ENCODE measurements at regions not wholly inside any gene's neighbourhood (a gene's known extent, or its start where the extent isn't known, plus 50 kb on each side); places are given as distances from the start of the nearest gene placed in this dataset.

DNA sequence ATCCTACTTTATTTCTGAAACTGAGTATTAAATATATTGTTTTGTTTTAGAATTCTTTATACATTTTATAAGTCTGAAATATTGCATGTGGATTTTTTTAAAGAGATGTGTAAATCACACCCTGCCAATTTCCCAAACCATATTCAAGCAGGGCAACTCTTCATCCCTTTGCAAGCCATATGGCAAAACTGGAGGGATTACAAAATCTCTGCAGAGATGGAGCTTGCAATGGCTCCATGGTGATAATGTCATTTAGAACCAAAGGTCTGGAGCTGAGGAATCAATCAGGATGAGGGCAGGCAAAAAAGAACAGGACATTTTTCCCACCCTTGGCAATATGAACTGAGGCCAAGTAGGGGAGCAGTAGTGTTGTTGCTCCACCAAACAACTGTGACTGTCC is 173.4 kb downstream of the BMP4 start:
- DNase-seq (ENCODE audit: low read depth), result no peak
- no peak overlapping the region for H3K4me3 ChIP-seq (ENCODE audit: low read depth, low read length)
- TF ChIP-seq, protein P1, sequence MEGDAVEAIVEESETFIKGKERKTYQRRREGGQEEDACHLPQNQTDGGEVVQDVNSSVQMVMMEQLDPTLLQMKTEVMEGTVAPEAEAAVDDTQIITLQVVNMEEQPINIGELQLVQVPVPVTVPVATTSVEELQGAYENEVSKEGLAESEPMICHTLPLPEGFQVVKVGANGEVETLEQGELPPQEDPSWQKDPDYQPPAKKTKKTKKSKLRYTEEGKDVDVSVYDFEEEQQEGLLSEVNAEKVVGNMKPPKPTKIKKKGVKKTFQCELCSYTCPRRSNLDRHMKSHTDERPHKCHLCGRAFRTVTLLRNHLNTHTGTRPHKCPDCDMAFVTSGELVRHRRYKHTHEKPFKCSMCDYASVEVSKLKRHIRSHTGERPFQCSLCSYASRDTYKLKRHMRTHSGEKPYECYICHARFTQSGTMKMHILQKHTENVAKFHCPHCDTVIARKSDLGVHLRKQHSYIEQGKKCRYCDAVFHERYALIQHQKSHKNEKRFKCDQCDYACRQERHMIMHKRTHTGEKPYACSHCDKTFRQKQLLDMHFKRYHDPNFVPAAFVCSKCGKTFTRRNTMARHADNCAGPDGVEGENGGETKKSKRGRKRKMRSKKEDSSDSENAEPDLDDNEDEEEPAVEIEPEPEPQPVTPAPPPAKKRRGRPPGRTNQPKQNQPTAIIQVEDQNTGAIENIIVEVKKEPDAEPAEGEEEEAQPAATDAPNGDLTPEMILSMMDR (conservative IDR thresholded peaks at IDR 0.05; ENCODE audit: low read depth, low read length), result no peak

- no peak for DNase-seq (ENCODE audit: low read depth)
- H3K4me3 ChIP-seq (ENCODE audit: low read depth, low read length), result no peak overlapping the region
- TF ChIP-seq, protein P1 (conservative IDR thresholded peaks at IDR 0.05; ENCODE audit: low read depth, low read length), result no peak
These were observed 176.5 kb downstream of the BMP4 start for GRCh38 chr14:53780051-53780555.

GRCh38 chr14:53779301-53779700 is 177.3 kb downstream of the BMP4 start:
- H3K4me3 ChIP-seq (ENCODE audit: low read depth, low read length), result no peak overlapping the region
- DNase-seq (ENCODE audit: low read depth), result no peak
- TF ChIP-seq, protein P1 (conservative IDR thresholded peaks at IDR 0.05; ENCODE audit: low read depth, low read length), result no peak

GRCh38 chr14:53778263-53778662 is 178.4 kb downstream of the BMP4 start:
- H3K4me3 ChIP-seq (ENCODE audit: low read depth, low read length), result no peak overlapping the region
- DNase-seq (ENCODE audit: low read depth), result no peak
- TF ChIP-seq, protein P1 (conservative IDR thresholded peaks at IDR 0.05; ENCODE audit: low read depth, low read length), result no peak

DNA sequence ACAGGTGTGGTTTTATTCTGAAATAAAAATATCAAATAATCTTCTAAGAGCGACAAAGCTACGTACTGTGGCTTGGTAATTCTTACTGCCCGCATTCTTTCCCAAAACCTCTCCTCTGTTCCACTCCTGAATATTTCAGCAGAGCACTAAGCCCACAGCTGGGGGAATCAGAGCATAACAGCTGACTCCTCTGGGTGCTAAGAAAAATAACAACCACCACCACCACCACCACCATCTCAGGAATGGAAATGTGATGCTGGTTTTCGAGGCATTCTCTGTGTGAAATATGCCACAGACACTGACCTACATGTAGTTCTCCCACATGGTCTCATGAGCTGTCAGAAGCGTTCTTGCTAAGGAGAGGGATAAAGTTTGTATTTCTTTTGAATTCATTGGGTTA is 183.7 kb downstream of the BMP4 start:
- no peak overlapping the region for H3K4me3 ChIP-seq (ENCODE audit: low read depth, low read length)
- TF ChIP-seq, protein P1 (conservative IDR thresholded peaks at IDR 0.05; ENCODE audit: low read depth, low read length), result no peak
- no peak for DNase-seq (ENCODE audit: low read depth)

DNA sequence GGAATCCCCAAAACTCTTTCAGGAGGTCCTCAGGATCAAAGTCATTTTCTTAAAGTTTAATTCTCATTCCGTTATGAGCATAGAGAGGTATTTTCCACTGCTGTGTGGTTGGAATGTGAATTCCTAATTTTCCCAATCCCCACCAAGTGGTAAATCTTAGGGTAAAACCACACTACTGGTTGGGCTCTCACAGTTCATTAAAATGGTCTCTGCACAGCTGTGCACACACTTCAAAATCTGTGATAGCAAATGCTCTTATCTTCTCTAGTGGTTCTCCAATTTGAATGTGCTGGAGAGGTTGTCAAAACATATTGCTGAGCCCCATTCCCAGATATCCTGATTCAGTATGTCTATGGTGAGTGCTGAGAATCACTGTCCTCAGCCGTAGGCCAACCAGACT is 189.1 kb downstream of the BMP4 start:
- H3K4me3 ChIP-seq (ENCODE audit: low read depth, low read length), result no peak overlapping the region
- no peak for DNase-seq (ENCODE audit: low read depth)
- TF ChIP-seq, protein P1 (conservative IDR thresholded peaks at IDR 0.05; ENCODE audit: low read depth, low read length), result no peak

- DNase-seq (ENCODE audit: low read depth), result no peak
- TF ChIP-seq, protein P1 (conservative IDR thresholded peaks at IDR 0.05; ENCODE audit: low read depth, low read length), result no peak
- no peak overlapping the region for H3K4me3 ChIP-seq (ENCODE audit: low read depth, low read length)
These were observed 190.0 kb downstream of the BMP4 start for GRCh38 chr14:53766601-53767000.

Data from choroid plexus epithelial cell (primary cell).